ENCODE measurements at regions not wholly inside any gene's neighbourhood (a gene's known extent, or its start where the extent isn't known, plus 50 kb on each side); places are given as distances from the start of the nearest gene placed in this dataset.

- DNase-seq: no peak
Observed at GRCh38 chr6:168896321-168896720, 357.3 kb downstream of the THBS2 start.

GRCh38 chr6:168895102-168895812 lies 358.4 kb downstream of the THBS2 start:
- peak; percentile 81 for DNase-seq

- no peak for DNase-seq
Observed at GRCh38 chr6:168892031-168892430, 361.6 kb downstream of the THBS2 start.

- no peak for DNase-seq
Observed at GRCh38 chr6:168890981-168891365, 362.7 kb downstream of the THBS2 start.

GRCh38 chr6:168890306-168890980 lies 363.2 kb downstream of the THBS2 start:
- DNase-seq: no peak

GRCh38 chr6:168888786-168889345 lies 364.8 kb downstream of the THBS2 start:
- DNase-seq: no peak

GRCh38 chr6:168888102-168888501 lies 365.5 kb downstream of the THBS2 start:
- no peak for DNase-seq

GRCh38 chr6:168887621-168888020 lies 366.0 kb downstream of the THBS2 start:
- DNase-seq: no peak

GRCh38 chr6:168886964-168887363 lies 366.7 kb downstream of the THBS2 start:
- no peak for DNase-seq

- no peak for DNase-seq
Observed at GRCh38 chr6:168885751-168886742, 367.6 kb downstream of the THBS2 start.

- DNase-seq: no peak
Observed at GRCh38 chr6:168885196-168885595, 368.4 kb downstream of the THBS2 start.

- peak; percentile 75 for DNase-seq
Observed at GRCh38 chr6:168884646-168885086, 369.0 kb downstream of the THBS2 start.

GRCh38 chr6:168884050-168884645 lies 369.5 kb downstream of the THBS2 start:
- no peak for DNase-seq

- no peak for DNase-seq
Observed at GRCh38 chr6:168883410-168884049, 370.1 kb downstream of the THBS2 start.

- DNase-seq: no peak
Observed at GRCh38 chr6:168880271-168880670, 373.4 kb downstream of the THBS2 start.

- DNase-seq: no peak
Observed at GRCh38 chr6:168877821-168878282, 375.8 kb downstream of the THBS2 start.

- DNase-seq: no peak
Observed at GRCh38 chr6:168876956-168877355, 376.7 kb downstream of the THBS2 start.

- DNase-seq: no peak
Observed at GRCh38 chr6:168875811-168876576, 377.7 kb downstream of the THBS2 start.

- DNase-seq: no peak
Observed at GRCh38 chr6:168874637-168875036, 379.0 kb downstream of the THBS2 start.

- DNase-seq: no peak
Observed at GRCh38 chr6:168873278-168874190, 380.1 kb downstream of the THBS2 start.
